Lung (tissue), 11 donors: ENCODE measurements at regions not wholly inside any gene's neighbourhood (a gene's known extent, or its start where the extent isn't known, plus 50 kb on each side); places are given as distances from the start of the nearest gene placed in this dataset.

Source experiments
- ATAC-seq: fragments of 200-7000 bp; cut with Tn5 transposase; one replicate; pipeline ENCODE4 v1.9.1; 2020; ENCODE audit warnings: moderate number of reproducible peaks; ENCODE audit not compliant: insufficient read depth, low FRiP score
- DNase-seq, 3 donors: peaks; one replicate each; pipeline ENCODE4 v3.0.0-alpha.2; 2013 to 2017
- H3K27ac ChIP-seq, 2 donors: one replicate each; pipeline ENCODE4 v1.5.1; 2013; ENCODE audit warnings: mild to moderate bottlenecking in 2 of 2, moderate library complexity in 2 of 2, control low read depth in 1 of 2, inconsistent platforms in 1 of 2, low read depth in 1 of 2, low read length in 1 of 2
- H3K27me3 ChIP-seq, 3 donors: one replicate each; pipeline ENCODE4 v1.5.1; 2013; ENCODE audit warnings: low read length in 2 of 3; ENCODE audit not compliant: control insufficient read depth in 3 of 3, insufficient read depth in 3 of 3
- H3K36me3 ChIP-seq, 4 donors: one replicate each; pipeline ENCODE4 v1.5.1; 2013; ENCODE audit warnings: low read length in 4 of 4, mild to moderate bottlenecking in 1 of 4, moderate library complexity in 1 of 4; ENCODE audit not compliant: control insufficient read depth in 4 of 4, insufficient read depth in 4 of 4
- H3K4me1 ChIP-seq, 5 donors: one replicate each; pipeline ENCODE4 v1.5.1; 2013; ENCODE audit warnings: low read length in 5 of 5, mild to moderate bottlenecking in 2 of 5, moderate library complexity in 1 of 5; ENCODE audit not compliant: control insufficient read depth in 5 of 5, insufficient read depth in 5 of 5
- H3K4me3 ChIP-seq: one replicate; pipeline ENCODE4 v1.5.1; 2013; ENCODE audit warnings: mild to moderate bottlenecking, control low read depth, moderate library complexity
- H3K9ac ChIP-seq, 2 donors: one replicate each; pipeline ENCODE4 v1.5.1; 2013; ENCODE audit warnings: low read length in 2 of 2, control low read depth in 1 of 2; ENCODE audit not compliant: insufficient read depth in 1 of 2
- H3K9me3 ChIP-seq, 4 donors: one replicate each; pipeline ENCODE4 v1.5.1; 2013; ENCODE audit warnings: low read length in 3 of 4, mild to moderate bottlenecking in 1 of 4, moderate library complexity in 1 of 4; ENCODE audit not compliant: control insufficient read depth in 4 of 4, insufficient read depth in 3 of 4
- CTCF ChIP-seq: IDR thresholded peaks from 2 replicates; pipeline ENCODE4 v1.5.1; 2012; ENCODE audit warnings: mild to moderate bottlenecking; ENCODE audit errors: control extremely low read depth, extremely low read depth
- WGBS, 2 donors: extraction: QIAGEN DNeasy Blood & Tissue Kit; methylation state at CpG; one replicate each; pipeline ENCODE4 v1.1.7; 2013; 5-methylcytosine and 5-hydroxymethylcytosine counted together
- donor health status: control.
- donor health status: control.
- donor health status: Bipolar disorder and iron deficiency.
- donor health status: healthy.
- donor health status: DM: yes; HTN: yes; CAD: no.

- Histone ChIP-seq H3K4me1 (peaks cover 0 to 2% (median 0%) of the 10 kb centered on the region in 5 donors), H3K27ac (no peak overlapping the region), H3K9me3 (no peaks in the 10 kb centered on the region), H3K4me3 (no peak overlapping the region), H3K9ac (no peak overlapping the region), H3K27me3 (no peaks in the 10 kb centered on the region), H3K36me3 (no peaks in the 10 kb centered on the region)
- no peak for TF ChIP-seq CTCF
- no peak for ATAC-seq
- DNase-seq = peak in 1 of 3 donors; percentile 3
Measured at GRCh38 chr12:61860451-61860850, 399.8 kb upstream of the USP15 start.

- no peak for TF ChIP-seq CTCF
- DNase-seq (no peak), ATAC-seq (no peak)
- no peak overlapping the region for H3K27ac ChIP-seq
- no peak overlapping the region for H3K4me3 ChIP-seq
- no peaks in the 10 kb centered on the region for H3K9me3 ChIP-seq
- WGBS, 2 donors = 82 to 92% methylated on average over 2 of the region's 2 CpGs
- H3K4me1 ChIP-seq = peaks cover 0 to under 1% (median 0%) of the 10 kb centered on the region in 5 donors
- no peaks in the 10 kb centered on the region for H3K27me3 ChIP-seq
- H3K9ac ChIP-seq = no peak overlapping the region
- no peaks in the 10 kb centered on the region for H3K36me3 ChIP-seq
Measured at GRCh38 chr12:61862986-61863385, 397.2 kb upstream of the USP15 start.

- Histone ChIP-seq H3K27me3 (no peaks in the 10 kb centered on the region), H3K4me3 (no peak overlapping the region), H3K27ac (no peak overlapping the region), H3K9ac (no peak overlapping the region), H3K9me3 (no peaks in the 10 kb centered on the region), H3K4me1 (no peaks in the 10 kb centered on the region), H3K36me3 (no peaks in the 10 kb centered on the region)
- 71 to 77% methylated on average over 6 of the region's 6 CpGs for WGBS, 2 donors
- no peak for TF ChIP-seq CTCF
- DNase-seq (no peak), ATAC-seq (no peak)
Measured at GRCh38 chr12:61863811-61864210, 396.4 kb upstream of the USP15 start.

GRCh38 chr12:61869796-61870195, 390.4 kb upstream of the USP15 start:
- Histone ChIP-seq H3K36me3 (no peaks in the 10 kb centered on the region), H3K27ac (no peak overlapping the region), H3K9me3 (no peaks in the 10 kb centered on the region), H3K9ac (no peak overlapping the region), H3K4me3 (no peak overlapping the region), H3K27me3 (no peaks in the 10 kb centered on the region), H3K4me1 (no peaks in the 10 kb centered on the region)
- 95 to 97% methylated on average over 2 of the region's 2 CpGs for WGBS, 2 donors
- DNase-seq (no peak), ATAC-seq (no peak)
- no peak for TF ChIP-seq CTCF
